H1 (cell line): ENCODE measurements at regions not wholly inside any gene's neighbourhood (a gene's known extent, or its start where the extent isn't known, plus 50 kb on each side); places are given as distances from the start of the nearest gene placed in this dataset.

Source experiments
- CTCF ChIA-PET: fragments of 300-600 bp; sonication (Branson Sonifier 250); formaldehyde crosslinking; loops from one replicate; lab custom pipeline; 2021; ENCODE audit not compliant: partially characterized antibody; lab: Charles Lee
- POLR2A ChIA-PET: fragments of 300-600 bp; sonication (Branson Sonifier 250); formaldehyde crosslinking; loops from one replicate; lab custom pipeline; 2021; ENCODE audit warnings: inconsistent platforms; ENCODE audit not compliant: partially characterized antibody; lab: Charles Lee
- DNase-seq, 2 experiments: peaks; one replicate each; pipeline versions ENCODE4 v3.0.0 to v3.0.0-alpha.2; 2010 to 2022; ENCODE audit warnings: low spot score in 2 of 2, low read depth in 1 of 2, mixed read lengths in 1 of 2
- FAIRE-seq: peaks from 2 replicates; lab custom pipeline; 2011; peaks lifted over from hg19 to GRCh38; lab: Jason Lieb, UNC
- H2AFZ ChIP-seq: 2 replicates; pipeline ENCODE4 v1.8.1; 2012; ENCODE audit warnings: low read length, inconsistent platforms
- H2AK5ac ChIP-seq: 2 replicates; pipeline ENCODE4 v1.6.1; 2013; ENCODE audit warnings: low read depth, low read length
- H2BK120ac ChIP-seq: replicated peaks from 2 replicates; pipeline ENCODE3; 2013; ENCODE audit warnings: low read depth, low read length, inconsistent platforms
- H2BK12ac ChIP-seq: 2 replicates; pipeline ENCODE4 v1.6.1; 2013; ENCODE audit warnings: low read depth, low read length
- H2BK15ac ChIP-seq: 2 replicates; pipeline ENCODE4 v1.6.1; 2013; ENCODE audit warnings: low read length
- H2BK20ac ChIP-seq: 2 replicates; pipeline ENCODE4 v1.6.1; 2013; ENCODE audit warnings: low read length
- H2BK5ac ChIP-seq: 2 replicates; pipeline ENCODE4 v1.6.1; 2013; ENCODE audit warnings: low read depth, low read length
- H3K14ac ChIP-seq: 2 replicates; pipeline ENCODE4 v1.6.1; 2013; ENCODE audit warnings: inconsistent platforms; ENCODE audit not compliant: insufficient read length
- H3K18ac ChIP-seq: 2 replicates; pipeline ENCODE4 v1.6.1; 2013; ENCODE audit warnings: low read length; ENCODE audit errors: extremely low read depth
- H3K23ac ChIP-seq: 2 replicates; pipeline ENCODE4 v1.6.1; 2013; ENCODE audit warnings: inconsistent platforms; ENCODE audit not compliant: insufficient read length
- H3K23me2 ChIP-seq: 2 replicates; pipeline ENCODE4 v1.6.1; 2013; ENCODE audit warnings: low read depth, low read length
- H3K27ac ChIP-seq: 2 replicates; pipeline ENCODE4 v1.6.1; 2011; ENCODE audit warnings: low read depth, low read length, inconsistent platforms
- H3K27me3 ChIP-seq, 4 experiments: replicated peaks in 1 of 4; 1 replicate in 1 of 4; 2 replicates in 3 of 4; pipeline versions ENCODE4 v1.6.1 to v1.8.1; 2011 to 2013; ENCODE audit warnings: low read length in 3 of 4, mild to moderate bottlenecking in 3 of 4, inconsistent platforms in 2 of 4, mixed read lengths in 2 of 4, moderate library complexity in 1 of 4; ENCODE audit not compliant: control insufficient read depth in 3 of 4, insufficient read depth in 3 of 4; ENCODE audit errors: extremely low read depth in 1 of 4
- H3K36me3 ChIP-seq, 4 experiments: 2 replicates each; pipeline versions ENCODE4 v1.6.1 to v1.8.1; 2011 to 2013; ENCODE audit warnings: mild to moderate bottlenecking in 4 of 4, low read length in 3 of 4, moderate library complexity in 2 of 4, control low read depth in 1 of 4, inconsistent platforms in 1 of 4; ENCODE audit not compliant: insufficient read depth in 4 of 4, control insufficient read depth in 2 of 4
- H3K4ac ChIP-seq: replicated peaks from 2 replicates; pipeline ENCODE3; 2013; ENCODE audit warnings: low read length, low read depth, mixed read lengths, inconsistent platforms; ENCODE audit not compliant: insufficient read length
- H3K4me1 ChIP-seq, 4 experiments: replicated peaks in 1 of 4; 1 replicate in 1 of 4; 2 replicates in 3 of 4; pipeline versions ENCODE4 v1.6.1 to v1.8.1; 2011 to 2013; ENCODE audit warnings: low read length in 3 of 4, inconsistent platforms in 2 of 4, mixed read lengths in 1 of 4; ENCODE audit not compliant: insufficient read depth in 4 of 4, control insufficient read depth in 3 of 4
- H3K4me2 ChIP-seq, 2 experiments: 2 replicates each; pipeline versions ENCODE4 v1.6.1 to v1.8.1; 2011 to 2013; ENCODE audit warnings: low read depth in 2 of 2, low read length in 2 of 2, control low read depth in 1 of 2, inconsistent platforms in 1 of 2, mild to moderate bottlenecking in 1 of 2; ENCODE audit not compliant: insufficient read depth in 1 of 2
- H3K4me3 ChIP-seq, 4 experiments: fragments of 200-600, 300-600 bp in 1 of 4; sonication (generic), shearing (Covaris generic), sonication (Bioruptor Twin) in 1 of 4; 2 replicates each; pipeline versions ENCODE4 v1.5.1 to v1.8.1; 2011 to 2016; ENCODE audit warnings: low read length in 4 of 4, low read depth in 3 of 4, control low read depth in 2 of 4, inconsistent platforms in 2 of 4, mild to moderate bottlenecking in 2 of 4, mixed read lengths in 1 of 4, moderate library complexity in 1 of 4; ENCODE audit not compliant: insufficient read depth in 2 of 4; ENCODE audit errors: extremely low read depth in 1 of 4
- H3K56ac ChIP-seq: replicated peaks from 2 replicates; pipeline ENCODE3; 2013; ENCODE audit warnings: low read depth, mild to moderate bottlenecking, mixed read lengths, low read length, inconsistent platforms; ENCODE audit not compliant: insufficient read length
- H3K79me1 ChIP-seq: 2 replicates; pipeline ENCODE4 v1.6.1; 2013; ENCODE audit warnings: low read depth, low read length, control low read depth
- H3K79me2 ChIP-seq, 2 experiments: 2 replicates each; pipeline versions ENCODE4 v1.6.1 to v1.8.1; 2012 to 2013; ENCODE audit warnings: low read length in 2 of 2, mild to moderate bottlenecking in 2 of 2, inconsistent platforms in 1 of 2; ENCODE audit not compliant: insufficient read depth in 2 of 2, control insufficient read depth in 1 of 2
- H3K9ac ChIP-seq, 4 experiments: replicated peaks in 1 of 4; 1 replicate in 1 of 4; 2 replicates in 3 of 4; pipeline versions ENCODE4 v1.6.1 to v1.8.1; 2011 to 2013; ENCODE audit warnings: low read depth in 3 of 4, low read length in 3 of 4, control low read depth in 2 of 4, mild to moderate bottlenecking in 2 of 4, moderate library complexity in 2 of 4, inconsistent platforms in 1 of 4; ENCODE audit errors: extremely low read depth in 1 of 4
- H3K9me3 ChIP-seq, 2 experiments: 2 replicates each; pipeline versions ENCODE4 v1.6.1 to v1.8.1; 2012 to 2013; ENCODE audit warnings: mild to moderate bottlenecking in 2 of 2, moderate library complexity in 2 of 2, control low read depth in 1 of 2, inconsistent platforms in 1 of 2, low read depth in 1 of 2, low read length in 1 of 2, mixed read lengths in 1 of 2; ENCODE audit not compliant: insufficient read depth in 2 of 2
- H4K20me1 ChIP-seq, 2 experiments: replicated peaks in 1 of 2; 2 replicates each; pipeline versions ENCODE3 to v1.8.1; 2011 to 2013; ENCODE audit warnings: inconsistent platforms in 2 of 2, low read length in 2 of 2, mild to moderate bottlenecking in 1 of 2; ENCODE audit not compliant: insufficient read depth in 2 of 2, control insufficient read depth in 1 of 2
- H4K5ac ChIP-seq: 2 replicates; pipeline ENCODE4 v1.6.1; 2013; ENCODE audit warnings: low read length, low read depth, mixed read lengths, inconsistent platforms; ENCODE audit not compliant: insufficient read length
- H4K8ac ChIP-seq: 2 replicates; pipeline ENCODE4 v1.8.0; 2013; ENCODE audit warnings: mild to moderate bottlenecking, moderate library complexity, low read length, inconsistent platforms; ENCODE audit not compliant: insufficient read depth; ENCODE audit errors: extremely low read depth
- H4K91ac ChIP-seq: replicated peaks from 2 replicates; pipeline ENCODE3; 2013; ENCODE audit warnings: low read length, mixed read lengths, inconsistent platforms; ENCODE audit not compliant: insufficient read length
- ASH2L ChIP-seq: fragments of 200-600, 300-600 bp; sonication (generic); IDR thresholded peaks from one replicate; pipeline ENCODE4 v1.7.1; 2017; ENCODE audit warnings: low read length
- ATF3 ChIP-seq: IDR thresholded peaks from 2 replicates; pipeline ENCODE4 v1.6.1; 2011; ENCODE audit warnings: low read depth, mild to moderate bottlenecking, low read length; ENCODE audit not compliant: insufficient read depth
- BCL11A ChIP-seq, 2 experiments: IDR thresholded peaks; one replicate each; pipeline ENCODE4 v1.6.1; 2011; ENCODE audit warnings: low read depth in 2 of 2, low read length in 2 of 2, mild to moderate bottlenecking in 2 of 2
- CBX8 ChIP-seq: fragments of 300-800, 300-1000 bp; sonication (generic); IDR thresholded peaks from 2 replicates; pipeline ENCODE4 v1.7.1; 2016; ENCODE audit warnings: low read depth, low read length, borderline replicate concordance
- CTBP2 ChIP-seq: IDR thresholded peaks from 2 replicates; pipeline ENCODE4 v1.7.0; 2011; ENCODE audit warnings: borderline replicate concordance, mild to moderate bottlenecking, moderate library complexity, mixed read lengths, low read length; ENCODE audit not compliant: insufficient read depth, insufficient read length
- EGR1 ChIP-seq: IDR thresholded peaks from 2 replicates; pipeline ENCODE4 v1.6.1; 2011; ENCODE audit warnings: low read depth, low read length, borderline replicate concordance
- KDM4A ChIP-seq: IDR thresholded peaks from one replicate; pipeline ENCODE4 v1.7.1; 2012; ENCODE audit warnings: low read depth, mild to moderate bottlenecking, moderate library complexity, low read length, inconsistent platforms; ENCODE audit not compliant: severe bottlenecking
- KDM5A ChIP-seq: fragments of 200-600 bp; IDR thresholded peaks from 2 replicates; pipeline ENCODE4 v1.7.1; 2012; ENCODE audit warnings: mild to moderate bottlenecking, low read length, inconsistent platforms, mixed read lengths
- MAFK ChIP-seq: IDR thresholded peaks from 2 replicates; pipeline ENCODE4 v1.6.1; 2012; ENCODE audit warnings: low read depth, mild to moderate bottlenecking, improper control_type of control experiment, low read length
- RBBP5 ChIP-seq: IDR thresholded peaks from 2 replicates; pipeline ENCODE4 v1.7.1; 2012; ENCODE audit warnings: low read depth, mild to moderate bottlenecking, inconsistent platforms, low read length, moderate library complexity, borderline replicate concordance
- RNF2 ChIP-seq: fragments of 200-900, 300-1000 bp; sonication (generic); IDR thresholded peaks from 2 replicates; pipeline ENCODE4 v1.7.1; 2016; ENCODE audit warnings: borderline replicate concordance, low read depth, mild to moderate bottlenecking, antibody characterized with exemption, low read length; ENCODE audit not compliant: poor library complexity, severe bottlenecking; ENCODE audit errors: missing control alignments
- TBP ChIP-seq: IDR thresholded peaks from 2 replicates; pipeline ENCODE4 v1.6.1; 2011; ENCODE audit warnings: low read depth, low read length, improper control_type of control experiment
- WGBS, 2 experiments: shearing (Covaris generic) in 1 of 2; methylation state at CpG; one replicate each; pipeline versions ENCODE4 v1.1.6 to v1.1.7; 2013 to 2015; ENCODE audit warnings: low lambda C conversion rate in 2 of 2, mixed read lengths in 2 of 2, inconsistent platforms in 1 of 2, low coverage in 1 of 2, missing lambda C conversion rate in 1 of 2; ENCODE audit not compliant: insufficient replicate concordance in 2 of 2, insufficient coverage in 1 of 2, insufficient read length in 1 of 2; ENCODE audit errors: extremely low coverage in 1 of 2, missing lambda C conversion rate in 1 of 2; 5-methylcytosine and 5-hydroxymethylcytosine counted together

- H2BK5ac ChIP-seq, result no peak overlapping the region
- no peak overlapping the region for H3K4me3 ChIP-seq
- H2AFZ ChIP-seq, result no peak overlapping the region
- no peak overlapping the region for H2BK12ac ChIP-seq
- H2BK15ac ChIP-seq, result no peak overlapping the region
- no peak overlapping the region for H4K5ac ChIP-seq
- H4K91ac ChIP-seq, result no peak overlapping the region
- no peak overlapping the region for H2BK120ac ChIP-seq
- H4K8ac ChIP-seq, result no peak overlapping the region
- H3K9me3 ChIP-seq, result no peaks in the 10 kb centered on the region
- H4K20me1 ChIP-seq, result no peaks in the 10 kb centered on the region
- ChIA-PET CTCF (interaction anchor here (1.0 to 2.5 kb wide), 3 partner anchors 9 to 16 kb away, joined by 3 to 17 read pairs (median 4); no protein-coding TSS in a partner anchor), POLR2A (no interaction called here)
- no peak overlapping the region for H3K4ac ChIP-seq
- WGBS, 2 experiments, result 93% methylated on average over 5 of the region's 5 CpGs; no CpG with 5 or more reads in 1 of the 2 experiments
- H3K4me2 ChIP-seq, result no peak overlapping the region
- no peak overlapping the region for H2BK20ac ChIP-seq
- 0 out of 7 replicates have a peak, but pooled peaks cover 0 to 2% (median 0%) of the 10 kb centered on the region in 4 experiments for H3K4me1 ChIP-seq
- no peaks in the 10 kb centered on the region for H3K79me2 ChIP-seq
- H3K79me1 ChIP-seq, result no peaks in the 10 kb centered on the region
- no peak overlapping the region for H3K27ac ChIP-seq
- H3K18ac ChIP-seq, result no peak overlapping the region
- no peak overlapping the region for H3K23ac ChIP-seq
- H2AK5ac ChIP-seq, result no peak overlapping the region
- no peaks in the 10 kb centered on the region for H3K23me2 ChIP-seq
- FAIRE-seq (no peak), DNase-seq (no peak)
- H3K36me3 ChIP-seq, result no peaks in the 10 kb centered on the region
- no peaks in the 10 kb centered on the region; a peak in 1 of 7 replicates for H3K27me3 ChIP-seq
- no peak overlapping the region for H3K56ac ChIP-seq
- no peak overlapping the region for H3K14ac ChIP-seq
- H3K9ac ChIP-seq, result no peak overlapping the region
- no peak for TF ChIP-seq EGR1
- TF ChIP-seq RBBP5, result no peak
- no peak for TF ChIP-seq ATF3
- TF ChIP-seq KDM4A, result no peak
- TF ChIP-seq RNF2, result no peak
- no peak for TF ChIP-seq CBX8
- TF ChIP-seq ASH2L, result no peak
- TF ChIP-seq BCL11A (IDR thresholded peaks at IDR 0.05; ENCODE audit: low read depth in 2 of 2, low read length in 2 of 2), result no peak
- TF ChIP-seq CTBP2, result no peak
- no peak for TF ChIP-seq TBP
- TF ChIP-seq KDM5A, result no peak
- TF ChIP-seq MAFK, result no peak
These were observed 63.2 kb upstream of the KLHL29 start for GRCh38 chr2:23321751-23322150.
